Effector memory CD8-positive, alpha-beta T cell (primary cell): ENCODE measurements at regions not wholly inside any gene's neighbourhood (a gene's known extent, or its start where the extent isn't known, plus 50 kb on each side); places are given as distances from the start of the nearest gene placed in this dataset.

Source experiments
- ATAC-seq: fragments of 150-1000 bp; cut with Tn5 transposase; replicated peaks from 2 replicates; pipeline ENCODE4 v1.10.0; 2021; ENCODE audit warnings: mild to moderate bottlenecking, moderate library complexity
- DNase-seq, 3 experiments: peaks; one replicate each; pipeline ENCODE4 v3.0.0; 2021
- H3K27ac Mint-ChIP-seq, 2 donors: one replicate each; pipeline ENCODE4 v1.8.0; 2022; ENCODE audit warnings: mild to moderate bottlenecking in 2 of 2, mixed read lengths in 2 of 2, moderate library complexity in 2 of 2
- H3K27me3 Mint-ChIP-seq, 2 donors: one replicate each; pipeline ENCODE4 v1.8.0; 2022; ENCODE audit warnings: mixed read lengths in 2 of 2
- H3K36me3 Mint-ChIP-seq: one replicate; pipeline ENCODE4 v1.8.0; 2022; ENCODE audit warnings: mild to moderate bottlenecking, moderate library complexity, mixed read lengths; ENCODE audit not compliant: insufficient read depth
- H3K4me1 Mint-ChIP-seq, 2 donors: one replicate each; pipeline ENCODE4 v1.8.0; 2022; ENCODE audit warnings: low read depth in 2 of 2, mixed read lengths in 2 of 2
- H3K4me3 Mint-ChIP-seq, 2 donors: one replicate each; pipeline ENCODE4 v1.8.0; 2022; ENCODE audit warnings: mild to moderate bottlenecking in 2 of 2, mixed read lengths in 2 of 2, moderate library complexity in 2 of 2
- H3K9me3 Mint-ChIP-seq, 2 donors: one replicate each; pipeline ENCODE4 v1.8.0; 2022; ENCODE audit warnings: mixed read lengths in 2 of 2

- no peaks in the 10 kb centered on the region for H3K4me1 Mint-ChIP-seq
- no peak for DNase-seq
- H3K4me3 Mint-ChIP-seq, result no peak overlapping the region
- no peaks in the 10 kb centered on the region for H3K27me3 Mint-ChIP-seq
- peaks cover 0 to 2% of the 10 kb centered on the region in 2 donors for H3K9me3 Mint-ChIP-seq
- H3K27ac Mint-ChIP-seq, result no peak overlapping the region
- H3K36me3 Mint-ChIP-seq, result no peaks in the 10 kb centered on the region
- no peak for ATAC-seq
Measured at GRCh38 chr12:58479401-58479800, 440.9 kb downstream of the LRIG3 start.

DNA sequence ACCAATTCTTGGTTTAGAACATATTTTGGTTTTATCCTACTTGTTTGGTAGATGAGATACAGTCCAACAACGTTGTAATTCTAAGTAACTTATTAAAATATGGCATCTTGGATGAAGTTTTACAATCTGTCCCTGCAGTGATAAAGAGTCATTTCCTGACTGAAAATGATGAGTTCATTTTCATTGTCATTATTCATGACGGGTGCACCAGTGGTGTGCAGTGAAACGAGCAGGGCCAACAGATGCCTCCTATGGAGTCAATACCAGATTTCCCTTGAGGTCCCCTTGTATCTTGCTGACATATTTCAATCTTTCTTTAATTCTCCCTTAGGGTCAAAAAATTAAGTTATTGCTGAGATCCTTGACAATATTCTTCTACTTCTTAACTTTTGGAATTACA lies 438.5 kb downstream of the LRIG3 start:
- no peaks in the 10 kb centered on the region for H3K4me1 Mint-ChIP-seq

DNA sequence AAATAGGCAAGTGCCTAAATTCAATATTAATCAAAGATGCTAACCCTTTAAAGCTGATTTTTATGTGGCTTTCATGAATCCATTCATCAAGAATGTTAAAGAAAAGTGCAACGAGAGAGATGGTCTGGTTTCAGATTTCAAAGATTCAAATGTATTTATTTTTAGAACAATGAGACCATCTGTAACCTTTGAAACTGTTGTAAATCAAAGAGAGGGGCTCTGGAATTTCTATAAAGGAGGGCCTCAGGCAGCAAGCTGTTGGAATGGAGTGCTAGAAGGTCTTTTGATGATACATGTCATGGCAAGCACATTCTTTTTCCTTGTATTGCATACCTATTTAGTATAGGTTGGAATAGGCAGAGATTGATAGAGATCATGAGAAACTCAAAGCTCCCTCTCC lies 433.0 kb downstream of the LRIG3 start:
- Mint-ChIP-seq H3K36me3 (no peaks in the 10 kb centered on the region), H3K27ac (no peak overlapping the region), H3K4me3 (no peak overlapping the region), H3K27me3 (no peaks in the 10 kb centered on the region), H3K4me1 (no peaks in the 10 kb centered on the region), H3K9me3 (peaks cover 0 to 8% of the 10 kb centered on the region in 2 donors)
- no peak for ATAC-seq
- no peak for DNase-seq

More for the DNA sequence above, 438.5 kb downstream of the LRIG3 start:
- Mint-ChIP-seq H3K27me3 (no peaks in the 10 kb centered on the region), H3K9me3 (no peaks in the 10 kb centered on the region), H3K36me3 (no peaks in the 10 kb centered on the region), H3K4me3 (no peak overlapping the region), H3K27ac (no peak overlapping the region)
- DNase-seq (no peak), ATAC-seq (no peak)

DNA sequence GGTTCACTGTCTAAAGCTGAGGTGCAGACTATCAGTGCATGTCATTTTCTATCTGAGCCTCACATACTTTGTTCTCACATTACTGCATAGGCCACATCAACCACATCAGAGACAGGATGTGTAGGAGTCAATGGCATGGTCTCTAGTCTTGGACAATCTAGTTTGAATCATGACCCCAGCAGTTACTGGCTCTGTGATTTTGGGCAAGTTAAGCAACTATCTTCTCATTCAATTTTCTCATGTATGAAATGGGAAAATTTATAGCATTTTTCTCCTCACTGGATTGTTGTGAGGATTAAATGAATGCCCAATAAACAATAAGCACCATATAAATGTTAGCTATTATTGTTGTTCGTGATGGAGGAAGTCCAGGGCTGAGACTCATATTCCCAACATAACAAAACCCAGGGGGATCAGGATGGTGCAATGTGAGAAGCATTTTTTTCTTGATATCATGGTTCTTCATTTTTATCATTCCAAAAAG lies 432.6 kb downstream of the LRIG3 start:
- H3K36me3 Mint-ChIP-seq, result no peaks in the 10 kb centered on the region
- peaks cover 0 to 8% of the 10 kb centered on the region in 2 donors for H3K9me3 Mint-ChIP-seq

GRCh38 chr12:58489394-58489793 lies 430.9 kb downstream of the LRIG3 start:
- Mint-ChIP-seq H3K9me3 (peaks cover 0 to 8% of the 10 kb centered on the region in 2 donors), H3K27ac (no peak overlapping the region), H3K4me3 (no peak overlapping the region), H3K36me3 (no peaks in the 10 kb centered on the region), H3K27me3 (no peaks in the 10 kb centered on the region), H3K4me1 (no peaks in the 10 kb centered on the region)
- ATAC-seq, result no peak
- DNase-seq, result no peak

More for the DNA sequence above, 432.6 kb downstream of the LRIG3 start:
- Mint-ChIP-seq H3K4me1 (no peaks in the 10 kb centered on the region), H3K27me3 (no peaks in the 10 kb centered on the region), H3K27ac (no peak overlapping the region), H3K4me3 (no peak overlapping the region)
- no peak for ATAC-seq
- no peak for DNase-seq

GRCh38 chr12:58491306-58491705 lies 429.0 kb downstream of the LRIG3 start:
- no peaks in the 10 kb centered on the region for H3K27me3 Mint-ChIP-seq
- H3K27ac Mint-ChIP-seq, result no peak overlapping the region
- no peaks in the 10 kb centered on the region for H3K36me3 Mint-ChIP-seq
- peaks cover 0 to 8% of the 10 kb centered on the region in 2 donors for H3K9me3 Mint-ChIP-seq
- DNase-seq (no peak), ATAC-seq (no peak)
- no peaks in the 10 kb centered on the region for H3K4me1 Mint-ChIP-seq
- H3K4me3 Mint-ChIP-seq, result no peak overlapping the region

- H3K36me3 Mint-ChIP-seq, result no peaks in the 10 kb centered on the region
- ATAC-seq (no peak), DNase-seq (no peak)
- H3K27ac Mint-ChIP-seq, result no peak overlapping the region
- H3K4me3 Mint-ChIP-seq, result no peak overlapping the region
- H3K4me1 Mint-ChIP-seq, result no peaks in the 10 kb centered on the region
- no peaks in the 10 kb centered on the region for H3K27me3 Mint-ChIP-seq
- H3K9me3 Mint-ChIP-seq, result peaks cover 0 to 6% of the 10 kb centered on the region in 2 donors
Measured at GRCh38 chr12:58496411-58497190, 423.7 kb downstream of the LRIG3 start.

DNA sequence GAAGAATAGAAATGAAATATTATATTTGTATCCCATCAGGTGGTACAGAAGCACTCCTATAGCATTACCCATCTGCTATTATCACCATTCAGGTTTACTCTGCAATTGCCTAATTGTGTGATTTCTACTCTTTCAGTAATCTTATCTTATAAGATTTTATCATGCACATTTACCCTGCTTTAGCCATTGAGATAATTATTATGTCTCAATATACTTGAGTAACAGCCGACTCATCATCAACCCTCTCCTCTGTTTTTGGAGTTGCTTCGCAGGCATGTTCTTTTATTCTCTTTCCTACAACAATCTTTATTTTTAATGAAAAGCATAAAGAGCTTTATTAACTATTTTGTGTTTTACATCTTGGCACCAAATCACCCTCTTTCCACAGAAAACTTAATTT lies 419.9 kb downstream of the LRIG3 start:
- Mint-ChIP-seq H3K27ac (no peak overlapping the region), H3K4me3 (no peak overlapping the region), H3K27me3 (no peaks in the 10 kb centered on the region), H3K36me3 (no peaks in the 10 kb centered on the region), H3K9me3 (peaks cover 0 to 6% of the 10 kb centered on the region in 2 donors), H3K4me1 (no peaks in the 10 kb centered on the region)
- DNase-seq (no peak), ATAC-seq (no peak)

GRCh38 chr12:58502226-58502625 lies 418.1 kb downstream of the LRIG3 start:
- Mint-ChIP-seq H3K27ac (no peak overlapping the region), H3K4me3 (no peak overlapping the region), H3K4me1 (no peaks in the 10 kb centered on the region), H3K9me3 (peaks cover 2 to 6% of the 10 kb centered on the region in 2 donors), H3K36me3 (no peaks in the 10 kb centered on the region), H3K27me3 (no peaks in the 10 kb centered on the region)
- ATAC-seq (no peak), DNase-seq (no peak)

DNA sequence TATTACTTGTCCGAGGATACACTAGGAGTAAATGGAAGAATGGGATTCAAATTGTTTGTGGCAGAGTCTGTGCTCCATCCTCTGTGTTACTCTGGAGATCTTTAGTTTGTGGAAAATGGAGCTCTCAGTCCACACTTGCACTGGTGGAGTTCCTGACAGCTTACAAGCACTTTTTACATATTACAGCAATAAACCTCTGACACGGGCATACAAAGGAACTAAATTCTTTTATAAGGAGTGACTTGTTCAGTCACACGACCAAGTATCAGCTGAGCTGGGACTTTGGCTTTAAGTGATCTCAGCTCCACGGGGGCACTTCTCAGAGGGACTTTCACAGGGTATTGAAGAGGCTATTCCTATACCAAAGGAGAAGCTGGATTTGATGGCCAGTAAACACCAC lies 417.5 kb downstream of the LRIG3 start:
- Mint-ChIP-seq H3K27me3 (no peaks in the 10 kb centered on the region), H3K9me3 (peaks cover 2 to 3% of the 10 kb centered on the region in 2 donors), H3K4me1 (no peaks in the 10 kb centered on the region), H3K36me3 (no peaks in the 10 kb centered on the region), H3K27ac (no peak overlapping the region), H3K4me3 (no peak overlapping the region)
- ATAC-seq (no peak), DNase-seq (no peak)

DNA sequence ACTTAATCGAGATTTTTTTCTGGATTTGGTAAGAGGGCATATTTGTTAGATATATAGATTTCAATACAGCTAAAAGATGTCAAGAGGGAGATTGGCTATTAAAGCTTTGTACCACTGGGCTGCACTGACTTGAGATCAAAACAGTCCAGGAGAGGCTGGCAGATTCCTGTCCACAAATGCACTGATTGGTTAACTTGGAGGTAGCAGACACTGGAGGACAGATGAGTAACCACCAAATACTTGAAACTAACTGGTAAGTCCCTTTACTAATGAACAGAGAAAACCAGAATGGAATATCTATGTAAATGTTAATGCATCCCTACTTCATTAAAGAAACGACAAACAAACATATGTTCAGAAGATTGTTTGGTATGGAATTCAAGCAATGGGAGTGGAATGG lies 416.6 kb downstream of the LRIG3 start:
- no peak overlapping the region for H3K4me3 Mint-ChIP-seq
- ATAC-seq (no peak), DNase-seq (no peak)
- no peaks in the 10 kb centered on the region for H3K36me3 Mint-ChIP-seq
- no peak overlapping the region for H3K27ac Mint-ChIP-seq
- H3K9me3 Mint-ChIP-seq, result peaks cover 0 to 2% of the 10 kb centered on the region in 2 donors
- no peaks in the 10 kb centered on the region for H3K27me3 Mint-ChIP-seq
- no peaks in the 10 kb centered on the region for H3K4me1 Mint-ChIP-seq

GRCh38 chr12:58504143-58504938 lies 416.0 kb downstream of the LRIG3 start:
- no peak overlapping the region for H3K27ac Mint-ChIP-seq
- ATAC-seq, result no peak
- H3K4me1 Mint-ChIP-seq, result no peaks in the 10 kb centered on the region
- no peak for DNase-seq
- no peak overlapping the region for H3K4me3 Mint-ChIP-seq
- peaks cover 0 to 2% of the 10 kb centered on the region in 2 donors for H3K9me3 Mint-ChIP-seq
- H3K27me3 Mint-ChIP-seq, result no peaks in the 10 kb centered on the region
- no peaks in the 10 kb centered on the region for H3K36me3 Mint-ChIP-seq

DNA sequence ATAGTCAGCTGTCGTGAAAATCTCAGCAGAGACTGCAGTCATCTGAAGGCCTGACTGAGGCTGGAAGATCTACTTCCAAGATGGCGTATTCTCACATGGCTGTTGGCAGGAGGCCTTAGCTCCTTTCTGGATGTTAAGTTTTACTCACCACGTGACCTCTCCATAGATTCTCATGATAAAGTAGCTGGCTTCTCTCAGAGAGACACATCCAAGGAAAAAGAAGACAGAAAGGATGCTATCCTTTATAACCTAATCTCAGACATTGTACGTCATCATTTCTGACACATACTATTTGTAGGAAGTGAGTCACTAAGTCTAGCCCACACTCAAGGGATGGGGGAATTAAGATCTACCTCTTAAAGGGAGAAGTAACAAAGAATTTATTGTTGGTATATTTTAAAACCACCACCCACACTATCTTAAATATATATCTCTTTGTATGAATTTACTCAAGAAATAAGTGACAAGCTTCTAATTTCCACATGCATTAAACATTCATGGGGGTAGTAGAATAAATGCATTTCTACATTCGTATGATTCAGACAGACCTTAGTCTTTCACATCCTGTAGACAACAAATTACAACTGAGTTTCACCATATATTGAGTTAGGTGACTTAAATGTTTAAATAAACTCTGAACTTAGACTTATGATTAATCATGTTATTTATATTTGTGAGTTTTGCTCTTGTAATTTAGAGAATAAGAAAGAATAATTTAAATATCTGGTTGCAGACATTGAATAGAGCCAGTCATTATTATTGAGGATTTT lies 411.0 kb downstream of the LRIG3 start:
- Mint-ChIP-seq H3K4me1 (no peaks in the 10 kb centered on the region), H3K27ac (no peak overlapping the region), H3K4me3 (no peak overlapping the region), H3K27me3 (no peaks in the 10 kb centered on the region), H3K36me3 (no peaks in the 10 kb centered on the region), H3K9me3 (peaks cover 0 to 5% of the 10 kb centered on the region in 2 donors)
- ATAC-seq (no peak), DNase-seq (no peak)
